ENCODE measurements at regions not wholly inside any gene's neighbourhood (a gene's known extent, or its start where the extent isn't known, plus 50 kb on each side); places are given as distances from the start of the nearest gene placed in this dataset.
"Not testable (repeated sequence)": the region's sequence is repeated elsewhere in the genome, so short reads cannot be mapped to it uniquely, and the experiment has no call there.

GRCh38 chr4:159748834-159749444 is 646.1 kb downstream of the RAPGEF2 start:
- no peak for DNase-seq

GRCh38 chr4:159757499-159757898 is 654.6 kb downstream of the RAPGEF2 start:
- no peak for DNase-seq

GRCh38 chr4:159758061-159758460 is 655.2 kb downstream of the RAPGEF2 start:
- no peak for DNase-seq

- no peak for DNase-seq
Measured at GRCh38 chr4:159762672-159763071, 659.8 kb downstream of the RAPGEF2 start.

- no peak for DNase-seq
Measured at GRCh38 chr4:159764343-159764952, 661.6 kb downstream of the RAPGEF2 start.

- no peak for DNase-seq
Measured at GRCh38 chr4:159765382-159765781, 662.5 kb downstream of the RAPGEF2 start.

GRCh38 chr4:159766241-159766640 is 663.4 kb downstream of the RAPGEF2 start:
- no peak for DNase-seq

GRCh38 chr4:159767406-159767805 is 664.5 kb downstream of the RAPGEF2 start:
- DNase-seq, result no peak

GRCh38 chr4:159768016-159768415 is 665.1 kb downstream of the RAPGEF2 start:
- DNase-seq, result no peak

- no peak for DNase-seq
Measured at GRCh38 chr4:159770401-159770800, 667.5 kb downstream of the RAPGEF2 start.

GRCh38 chr4:159770969-159771368 is 668.1 kb downstream of the RAPGEF2 start:
- no peak for DNase-seq

- DNase-seq, result no peak
Measured at GRCh38 chr4:159776961-159777360, 674.1 kb downstream of the RAPGEF2 start.

GRCh38 chr4:159777689-159778088 is 674.8 kb downstream of the RAPGEF2 start:
- DNase-seq, result no peak

GRCh38 chr4:159778298-159778697 is 675.4 kb downstream of the RAPGEF2 start:
- DNase-seq, result no peak

- no peak for DNase-seq
Measured at GRCh38 chr4:159779716-159780115, 676.8 kb downstream of the RAPGEF2 start.

GRCh38 chr4:159780196-159780922 is 677.5 kb downstream of the RAPGEF2 start:
- no peak for DNase-seq

- DNase-seq, result no peak
Measured at GRCh38 chr4:159787901-159788300, 685.0 kb downstream of the RAPGEF2 start.

GRCh38 chr4:159791334-159791733 is 688.5 kb downstream of the RAPGEF2 start:
- DNase-seq, result no peak

GRCh38 chr4:159804592-159804991 is 701.7 kb downstream of the RAPGEF2 start:
- DNase-seq, result not testable (repeated sequence)

- DNase-seq, result no peak
Measured at GRCh38 chr4:159823743-159824142, 720.9 kb downstream of the RAPGEF2 start.

- no peak for DNase-seq
Measured at GRCh38 chr4:159828687-159829086, 725.8 kb downstream of the RAPGEF2 start.

- DNase-seq, result no peak
Measured at GRCh38 chr4:159829184-159829583, 726.3 kb downstream of the RAPGEF2 start.

- DNase-seq, result no peak
Measured at GRCh38 chr4:159837071-159837470, 734.2 kb downstream of the RAPGEF2 start.

- DNase-seq, result no peak
Measured at GRCh38 chr4:159855731-159856130, 752.9 kb downstream of the RAPGEF2 start.

Measured in activated gamma-delta T cell (primary cell).